ENCODE measurements at regions not wholly inside any gene's neighbourhood (a gene's known extent, or its start where the extent isn't known, plus 50 kb on each side); places are given as distances from the start of the nearest gene placed in this dataset.
A peak's percentile ranks its signal among the peaks of the same experiment; 100 is the strongest.

GRCh38 chr21:28247454-28248020 is 745.1 kb downstream of the LTN1 start:
- H3K4me3 ChIP-seq: no peak overlapping the region
- no peak for DNase-seq (ENCODE audit: low read depth in 1 of 2, low spot score in 1 of 2)
- no peaks in the 10 kb centered on the region for H3K36me3 ChIP-seq
- TF ChIP-seq, protein P1, sequence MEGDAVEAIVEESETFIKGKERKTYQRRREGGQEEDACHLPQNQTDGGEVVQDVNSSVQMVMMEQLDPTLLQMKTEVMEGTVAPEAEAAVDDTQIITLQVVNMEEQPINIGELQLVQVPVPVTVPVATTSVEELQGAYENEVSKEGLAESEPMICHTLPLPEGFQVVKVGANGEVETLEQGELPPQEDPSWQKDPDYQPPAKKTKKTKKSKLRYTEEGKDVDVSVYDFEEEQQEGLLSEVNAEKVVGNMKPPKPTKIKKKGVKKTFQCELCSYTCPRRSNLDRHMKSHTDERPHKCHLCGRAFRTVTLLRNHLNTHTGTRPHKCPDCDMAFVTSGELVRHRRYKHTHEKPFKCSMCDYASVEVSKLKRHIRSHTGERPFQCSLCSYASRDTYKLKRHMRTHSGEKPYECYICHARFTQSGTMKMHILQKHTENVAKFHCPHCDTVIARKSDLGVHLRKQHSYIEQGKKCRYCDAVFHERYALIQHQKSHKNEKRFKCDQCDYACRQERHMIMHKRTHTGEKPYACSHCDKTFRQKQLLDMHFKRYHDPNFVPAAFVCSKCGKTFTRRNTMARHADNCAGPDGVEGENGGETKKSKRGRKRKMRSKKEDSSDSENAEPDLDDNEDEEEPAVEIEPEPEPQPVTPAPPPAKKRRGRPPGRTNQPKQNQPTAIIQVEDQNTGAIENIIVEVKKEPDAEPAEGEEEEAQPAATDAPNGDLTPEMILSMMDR (IDR thresholded peaks at IDR 0.05; ENCODE audit: low read depth, low read length): no peak
- H3K27me3 ChIP-seq: no peaks in the 10 kb centered on the region
- H3K9me3 ChIP-seq (ENCODE audit: low read depth): no peaks in the 10 kb centered on the region
- H3K27ac ChIP-seq: no peak overlapping the region
- H3K4me1 ChIP-seq (ENCODE audit: low read depth): peaks cover under 1% of the 10 kb centered on the region

DNA sequence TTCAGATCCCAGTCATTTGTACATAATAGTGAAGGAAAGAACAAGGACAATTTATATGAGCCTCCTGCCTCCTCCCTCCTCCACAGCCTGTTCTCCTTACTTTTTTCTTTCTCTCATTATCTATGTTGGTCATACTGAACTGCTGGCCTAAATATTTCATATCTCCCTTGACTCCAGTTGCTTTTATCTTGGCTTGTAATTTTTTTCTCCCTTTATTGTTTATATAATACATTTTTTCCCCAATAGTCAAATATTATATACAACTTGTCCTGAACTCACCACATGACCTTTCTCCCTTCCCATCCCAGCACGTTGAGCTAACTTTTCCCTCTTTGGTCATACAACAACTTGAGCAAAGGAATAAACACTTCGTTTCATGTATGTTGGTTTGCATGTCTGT is 752.1 kb downstream of the LTN1 start:
- Histone ChIP-seq H3K9me3 (ENCODE audit: low read depth) (no peaks in the 10 kb centered on the region), H3K27ac (no peak overlapping the region), H3K4me1 (ENCODE audit: low read depth) (peaks cover 17% of the 10 kb centered on the region), H3K36me3 (no peaks in the 10 kb centered on the region), H3K27me3 (no peaks in the 10 kb centered on the region), H3K4me3 (no peak overlapping the region)
- DNase-seq (ENCODE audit: low read depth in 1 of 2, low spot score in 1 of 2): peak in 1 of 2 donors; percentile 67
- TF ChIP-seq, protein P1 (IDR thresholded peaks at IDR 0.05; ENCODE audit: low read depth, low read length): no peak

- H3K27ac ChIP-seq: peak overlapping the region; percentile 8
- H3K4me1 ChIP-seq (ENCODE audit: low read depth): peaks cover 17% of the 10 kb centered on the region
- H3K4me3 ChIP-seq: no peak overlapping the region
- no peaks in the 10 kb centered on the region for H3K27me3 ChIP-seq
- no peaks in the 10 kb centered on the region for H3K36me3 ChIP-seq
- peak; percentile 33 to 45 for DNase-seq (ENCODE audit: low read depth in 1 of 2, low spot score in 1 of 2)
- TF ChIP-seq, protein P1 (IDR thresholded peaks at IDR 0.05; ENCODE audit: low read depth, low read length): no peak
- no peaks in the 10 kb centered on the region for H3K9me3 ChIP-seq (ENCODE audit: low read depth)
Observed at GRCh38 chr21:28239340-28239739, 753.3 kb downstream of the LTN1 start.

DNA sequence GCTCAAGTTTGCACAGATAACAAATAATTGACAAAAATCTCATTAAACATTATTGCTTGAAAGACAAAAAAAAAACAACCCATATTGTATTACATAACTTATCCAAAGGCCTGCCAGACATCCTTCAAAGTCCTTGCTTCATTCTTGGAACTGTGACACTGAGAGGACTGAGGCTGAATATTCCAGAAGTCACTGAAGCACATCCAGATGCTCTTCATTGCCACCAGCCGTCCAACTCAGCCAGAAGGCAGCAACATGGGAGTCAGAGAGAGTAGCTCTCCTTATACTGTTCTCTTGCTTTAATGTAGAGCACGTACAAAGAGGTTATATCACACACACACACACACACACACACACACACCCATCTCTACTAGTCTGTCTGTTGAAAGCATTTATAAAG is 755.0 kb downstream of the LTN1 start:
- H3K27ac ChIP-seq: no peak overlapping the region
- H3K9me3 ChIP-seq (ENCODE audit: low read depth): no peaks in the 10 kb centered on the region
- TF ChIP-seq, protein P1 (IDR thresholded peaks at IDR 0.05; ENCODE audit: low read depth, low read length): no peak
- peaks cover 17% of the 10 kb centered on the region for H3K4me1 ChIP-seq (ENCODE audit: low read depth)
- no peak for DNase-seq (ENCODE audit: low read depth in 1 of 2, low spot score in 1 of 2)
- H3K27me3 ChIP-seq: no peaks in the 10 kb centered on the region
- H3K36me3 ChIP-seq: no peaks in the 10 kb centered on the region
- no peak overlapping the region for H3K4me3 ChIP-seq

GRCh38 chr21:28235169-28235895 is 757.3 kb downstream of the LTN1 start:
- no peak overlapping the region for H3K27ac ChIP-seq
- H3K36me3 ChIP-seq: no peaks in the 10 kb centered on the region
- H3K9me3 ChIP-seq (ENCODE audit: low read depth): no peaks in the 10 kb centered on the region
- TF ChIP-seq, protein P1 (IDR thresholded peaks at IDR 0.05; ENCODE audit: low read depth, low read length): peak; percentile 42
- H3K4me3 ChIP-seq: no peak overlapping the region
- no peaks in the 10 kb centered on the region for H3K27me3 ChIP-seq
- peak in 1 of 2 donors; percentile 63 for DNase-seq (ENCODE audit: low read depth in 1 of 2, low spot score in 1 of 2)
- peaks cover 17% of the 10 kb centered on the region for H3K4me1 ChIP-seq (ENCODE audit: low read depth)
